Stimulated activated CD4-positive, alpha-beta T cell treated with anti-CD3 and anti-CD28 coated beads, Interleukin-1b, Interleukin-23, amount 100 ng/mL, for 4 hours (primary cell): ENCODE measurements at regions not wholly inside any gene's neighbourhood (a gene's known extent, or its start where the extent isn't known, plus 50 kb on each side); places are given as distances from the start of the nearest gene placed in this dataset.
"Not testable (repeated sequence)": the region's sequence is repeated elsewhere in the genome, so short reads cannot be mapped to it uniquely, and the experiment has no call there.

Experiments used
- DNase-seq, 2 donors: peaks; one replicate each; pipeline ENCODE4 v3.0.0-alpha.2; 2020; ENCODE audit warnings: low read depth in 2 of 2

DNA sequence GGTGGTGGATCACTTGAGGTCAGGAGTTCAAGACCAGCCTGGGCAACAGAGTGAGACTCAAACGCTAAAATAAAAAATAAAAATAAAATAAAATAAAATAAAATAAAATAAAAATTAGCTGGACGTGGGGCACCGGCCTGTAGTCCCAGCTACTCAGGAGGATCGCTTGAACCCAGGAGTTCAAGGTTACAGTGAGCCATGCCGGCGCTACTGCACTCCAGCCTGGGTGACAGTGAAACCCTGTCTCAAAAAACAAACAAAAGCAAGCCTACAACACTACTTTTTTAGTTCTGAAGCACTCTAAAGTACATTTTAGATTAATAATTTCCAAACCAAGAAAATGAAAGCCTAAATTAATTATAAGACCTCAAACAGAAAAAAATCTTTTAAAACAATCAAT is 56.2 kb upstream of the ZSCAN2 start:
- DNase-seq: not testable (repeated sequence)

DNA sequence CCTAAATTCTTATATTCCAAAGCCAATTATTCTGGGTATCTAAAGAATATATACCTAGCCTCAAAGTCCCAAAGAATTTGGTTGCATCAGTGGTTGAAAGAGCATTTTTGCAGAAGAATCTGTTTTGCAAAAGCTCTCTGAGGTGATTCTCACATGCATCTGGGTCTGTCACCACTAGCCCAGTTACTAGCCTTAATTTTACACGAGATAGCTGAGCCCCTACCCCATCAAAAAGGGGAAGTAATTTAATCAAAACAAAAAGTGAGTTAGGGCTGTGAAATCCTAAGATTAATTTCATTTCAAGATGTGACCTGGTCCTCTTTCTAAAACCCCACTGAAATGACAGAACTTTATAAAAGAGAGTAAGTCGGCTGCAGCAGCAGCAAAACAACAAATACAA is 53.7 kb upstream of the ZSCAN2 start:
- not testable (repeated sequence) for DNase-seq

DNA sequence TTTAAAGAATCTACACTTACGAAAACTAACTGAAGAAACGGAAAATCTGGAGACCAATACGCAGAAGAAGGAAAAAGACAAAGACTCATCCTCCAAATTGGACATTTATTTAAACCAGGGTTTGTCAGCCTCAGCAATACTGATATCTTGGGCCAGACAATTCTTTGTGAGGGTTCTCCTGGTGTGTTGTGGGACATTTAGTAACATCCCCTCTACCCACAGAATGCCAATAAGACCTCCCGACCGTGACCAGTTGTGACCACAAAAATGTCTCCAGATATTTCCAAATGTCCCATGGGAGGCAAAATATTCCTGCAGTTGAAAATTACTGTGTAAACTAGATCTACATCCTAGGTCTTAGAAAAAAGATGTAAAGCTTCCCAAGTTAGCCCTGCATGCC is 50.3 kb upstream of the ZSCAN2 start:
- not testable (repeated sequence) for DNase-seq
